HG03097 (cell line): ENCODE measurements at regions not wholly inside any gene's neighbourhood (a gene's known extent, or its start where the extent isn't known, plus 50 kb on each side); places are given as distances from the start of the nearest gene placed in this dataset.
A peak's percentile ranks its signal among the peaks of the same experiment; 100 is the strongest.

Source experiments
- ATAC-seq: cut with Tn5 transposase; IDR thresholded peaks from one replicate; pipeline ENCODE4 v1.9.1; 2021; ENCODE audit not compliant: unreplicated experiment, low FRiP score

GRCh38 chr2:181300600-181301291 lies 156.4 kb upstream of the ITGA4 start:
- ATAC-seq, result no peak

- ATAC-seq, result no peak
Measured at GRCh38 chr2:181304011-181304844, 153.0 kb upstream of the ITGA4 start.

GRCh38 chr2:181305301-181306123 lies 151.7 kb upstream of the ITGA4 start:
- peak; percentile 84 for ATAC-seq

- no peak for ATAC-seq
Measured at GRCh38 chr2:181306785-181307184, 150.4 kb upstream of the ITGA4 start.

- ATAC-seq, result no peak
Measured at GRCh38 chr2:181307203-181307991, 149.8 kb upstream of the ITGA4 start.

GRCh38 chr2:181308766-181309515 lies 148.2 kb upstream of the ITGA4 start:
- no peak for ATAC-seq

GRCh38 chr2:181309586-181309985 lies 147.6 kb upstream of the ITGA4 start:
- no peak for ATAC-seq

GRCh38 chr2:181310967-181311366 lies 146.2 kb upstream of the ITGA4 start:
- ATAC-seq, result no peak

- ATAC-seq, result no peak
Measured at GRCh38 chr2:181311837-181312236, 145.3 kb upstream of the ITGA4 start.

- peak; percentile 84 for ATAC-seq
Measured at GRCh38 chr2:181312515-181312927, 144.7 kb upstream of the ITGA4 start.

- no peak for ATAC-seq
Measured at GRCh38 chr2:181313845-181314244, 143.3 kb upstream of the ITGA4 start.

- no peak for ATAC-seq
Measured at GRCh38 chr2:181314551-181314950, 142.6 kb upstream of the ITGA4 start.

GRCh38 chr2:181317511-181317910 lies 139.7 kb upstream of the ITGA4 start:
- ATAC-seq, result no peak

- no peak for ATAC-seq
Measured at GRCh38 chr2:181318504-181319280, 138.5 kb upstream of the ITGA4 start.

- no peak for ATAC-seq
Measured at GRCh38 chr2:181319286-181319685, 137.9 kb upstream of the ITGA4 start.

GRCh38 chr2:181320638-181321037 lies 136.5 kb upstream of the ITGA4 start:
- ATAC-seq, result no peak

- ATAC-seq, result no peak
Measured at GRCh38 chr2:181324912-181325311, 132.3 kb upstream of the ITGA4 start.

GRCh38 chr2:181326661-181327060 lies 130.5 kb upstream of the ITGA4 start:
- no peak for ATAC-seq

GRCh38 chr2:181330286-181330685 lies 126.9 kb upstream of the ITGA4 start:
- ATAC-seq, result no peak
